LoVo (cell line): ENCODE measurements at regions not wholly inside any gene's neighbourhood (a gene's known extent, or its start where the extent isn't known, plus 50 kb on each side); places are given as distances from the start of the nearest gene placed in this dataset.

ENCODE experiments used
- DNase-seq: peaks from one replicate; pipeline ENCODE4 v3.0.0-alpha.2; 2016; ENCODE audit warnings: low spot score

DNA sequence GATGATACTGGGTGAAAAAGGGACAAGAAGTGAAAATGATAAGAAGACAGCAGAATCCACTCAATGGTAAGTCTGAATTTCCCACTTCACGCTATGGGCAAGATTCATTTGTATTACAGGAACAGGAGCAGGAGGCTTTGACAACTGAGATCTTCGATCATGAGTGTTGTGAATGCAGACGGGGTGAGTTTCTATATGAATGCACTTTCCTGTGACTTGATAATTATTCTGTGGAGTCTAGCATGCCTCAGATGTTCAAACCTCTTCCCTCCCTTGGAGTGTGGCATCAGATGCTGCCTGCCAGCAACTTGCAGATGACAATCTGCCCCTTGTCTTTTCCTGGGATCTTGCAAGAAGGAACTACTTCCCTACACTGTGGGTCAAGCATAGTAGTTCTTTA is 225.4 kb downstream of the HLX start:
- DNase-seq = no peak

DNA sequence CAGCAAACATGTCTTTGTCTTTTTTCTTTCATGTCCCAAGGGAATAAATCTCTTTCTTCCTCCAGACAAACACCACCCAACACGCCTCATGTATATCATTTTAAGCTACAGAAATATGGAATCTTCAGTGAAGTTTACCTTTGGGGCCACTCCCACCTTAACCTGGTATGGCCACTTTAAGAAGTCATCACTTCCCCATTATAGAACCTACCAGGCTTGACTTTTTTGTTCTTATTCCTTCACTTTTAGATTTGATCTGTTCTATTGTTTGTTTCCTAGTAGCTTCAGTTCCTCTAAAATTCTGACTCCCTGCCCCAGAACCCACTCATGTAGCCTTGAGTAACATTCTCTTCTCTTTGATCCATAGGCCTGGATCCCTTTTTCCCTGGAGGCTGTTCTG is 226.3 kb downstream of the HLX start:
- no peak for DNase-seq

DNA sequence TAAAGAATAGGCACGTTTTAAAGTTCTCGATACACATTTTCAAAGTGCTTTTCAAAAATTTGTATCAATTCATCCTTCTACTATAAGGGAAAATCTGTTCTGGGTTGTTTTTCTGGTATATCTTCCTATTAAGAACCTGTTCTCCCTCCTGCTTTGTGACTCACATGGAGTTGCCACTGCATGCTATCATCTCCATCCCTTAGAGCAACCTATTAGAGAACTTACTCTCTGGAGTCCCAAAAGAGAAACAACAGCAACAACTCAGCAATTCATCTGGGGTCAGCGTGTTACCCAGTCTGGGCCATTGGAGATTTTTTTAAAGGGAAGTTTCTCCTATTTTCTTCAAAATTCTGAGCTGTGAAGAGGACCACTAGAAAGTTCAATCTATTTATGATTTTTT is 227.4 kb downstream of the HLX start:
- DNase-seq = no peak

DNA sequence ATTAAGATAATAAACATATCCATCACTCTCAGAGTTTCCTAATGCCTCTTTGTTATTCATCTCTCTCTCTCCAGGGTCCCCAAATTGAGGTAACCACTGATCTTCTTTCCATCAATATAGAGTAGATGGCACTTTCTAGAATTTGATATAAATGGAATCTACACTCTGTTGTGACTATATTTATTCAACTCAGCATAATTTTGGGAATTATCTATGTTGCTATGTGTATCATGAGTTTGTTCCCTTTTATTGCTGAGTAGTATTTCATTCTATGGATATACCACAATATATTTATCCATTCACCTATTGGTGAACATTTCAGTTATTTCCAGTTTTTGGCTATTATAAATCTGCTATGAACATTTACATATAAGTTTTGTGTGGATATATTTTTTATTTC is 230.7 kb downstream of the HLX start:
- DNase-seq = no peak

DNA sequence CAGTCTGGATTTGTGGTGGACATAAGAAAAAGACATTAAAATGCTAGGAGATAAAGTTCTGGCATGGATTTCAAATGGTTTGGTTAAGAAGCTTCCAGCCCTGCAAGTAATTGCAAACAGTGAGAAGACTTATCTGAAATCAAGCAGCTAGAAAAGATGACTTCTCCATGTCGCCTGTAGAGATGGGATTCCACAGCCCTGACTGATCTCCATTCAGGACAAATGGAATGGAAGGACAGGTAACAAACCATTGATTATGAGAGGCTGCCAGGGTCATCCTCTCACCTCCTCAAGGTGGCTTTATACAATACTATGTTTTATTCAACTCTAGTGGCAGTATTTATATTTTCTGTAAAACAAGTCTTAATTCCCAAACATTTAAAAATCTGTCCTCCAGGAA is 237.9 kb downstream of the HLX start:
- DNase-seq = no peak

DNA sequence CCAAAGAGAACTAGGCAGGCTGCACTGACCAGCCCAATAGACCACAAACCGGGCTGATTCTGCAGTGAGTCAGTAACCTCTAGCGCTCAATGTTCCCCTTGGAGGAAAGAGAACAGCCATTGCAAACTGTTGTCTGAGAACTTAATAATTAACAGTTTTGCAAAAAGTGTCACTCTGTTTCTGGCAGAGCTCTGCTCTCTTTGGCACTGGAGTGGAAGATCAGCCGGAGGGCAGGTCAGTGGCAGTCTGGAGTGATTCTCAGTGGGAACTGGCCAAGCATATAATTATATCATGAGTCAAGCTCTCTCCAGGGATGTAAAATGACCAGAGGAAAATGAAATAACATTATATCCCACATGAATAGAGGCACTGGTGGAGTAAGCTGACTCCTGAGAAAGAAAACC is 238.3 kb downstream of the HLX start:
- no peak for DNase-seq

DNA sequence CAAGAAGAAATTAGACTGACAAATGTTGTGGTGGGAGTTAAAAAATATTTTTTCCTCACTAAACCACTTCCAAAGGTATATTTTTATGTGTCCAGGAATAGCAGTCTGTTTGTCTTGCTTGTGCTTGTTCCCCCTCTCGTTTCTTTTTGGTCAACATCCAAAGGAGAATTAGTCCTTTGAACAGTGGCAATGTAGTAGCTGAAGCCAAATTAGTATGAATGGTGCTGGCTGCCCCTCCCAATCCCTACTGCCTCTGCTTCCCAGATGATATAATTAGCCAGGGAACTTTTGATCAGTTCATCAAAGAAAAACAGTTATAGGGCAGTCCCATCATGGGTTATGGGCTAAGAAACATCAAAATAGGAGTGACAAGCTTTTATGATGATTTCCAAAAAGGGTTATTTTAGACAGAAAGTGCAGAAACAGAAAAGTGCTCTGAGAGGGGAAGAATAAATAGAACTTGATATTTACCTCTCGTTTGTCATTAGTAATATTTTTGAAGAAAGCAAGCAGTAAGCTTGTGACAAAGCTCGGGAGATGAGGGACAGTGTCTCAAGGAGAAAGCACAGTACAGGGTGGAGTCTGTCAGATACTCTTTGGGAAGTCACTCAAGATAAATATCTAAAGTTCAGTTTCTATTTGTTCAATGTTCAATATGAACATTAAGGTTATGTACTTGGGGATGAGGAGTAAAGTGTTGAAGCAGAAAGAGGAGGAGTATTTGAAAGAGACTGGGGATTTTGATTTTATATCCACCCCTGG is 239.1 kb downstream of the HLX start:
- DNase-seq = no peak

DNA sequence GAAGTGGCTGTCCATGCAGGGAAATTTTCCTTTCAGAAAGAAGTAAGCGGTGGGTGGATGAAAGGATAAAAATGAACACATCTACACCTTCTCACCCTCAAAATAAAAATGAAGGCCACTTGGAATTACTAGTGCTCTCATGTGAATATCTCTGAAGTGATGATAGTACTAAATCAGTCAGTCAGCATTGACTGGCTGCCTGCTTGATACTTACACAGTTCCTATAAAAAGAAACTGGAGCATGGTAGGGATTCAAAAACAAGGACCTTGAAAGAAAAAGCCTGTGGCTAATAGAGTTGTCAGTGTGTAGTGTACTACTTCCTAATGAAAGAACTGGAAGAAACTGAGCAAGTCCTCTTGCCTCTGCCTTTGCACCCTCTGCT is 239.7 kb downstream of the HLX start:
- no peak for DNase-seq

DNA sequence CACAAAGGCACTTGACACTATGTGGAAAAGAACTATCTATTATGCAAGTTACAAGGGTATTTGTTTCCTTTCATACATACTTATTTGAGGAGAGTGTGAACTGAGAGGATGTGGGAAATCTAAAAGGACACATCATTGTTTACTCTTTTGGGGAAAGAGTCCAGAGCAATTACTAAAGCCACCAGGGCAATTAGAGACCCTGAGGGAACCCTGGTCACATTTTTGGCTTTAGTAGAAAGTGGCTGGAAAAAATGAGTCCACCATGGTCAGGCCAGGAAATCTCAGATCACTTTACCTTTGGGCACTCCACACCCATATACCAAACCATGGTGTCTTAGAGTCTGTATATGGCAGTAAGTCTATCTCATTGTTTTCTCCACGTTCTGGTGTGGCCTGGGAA is 243.3 kb downstream of the HLX start:
- DNase-seq = no peak

DNA sequence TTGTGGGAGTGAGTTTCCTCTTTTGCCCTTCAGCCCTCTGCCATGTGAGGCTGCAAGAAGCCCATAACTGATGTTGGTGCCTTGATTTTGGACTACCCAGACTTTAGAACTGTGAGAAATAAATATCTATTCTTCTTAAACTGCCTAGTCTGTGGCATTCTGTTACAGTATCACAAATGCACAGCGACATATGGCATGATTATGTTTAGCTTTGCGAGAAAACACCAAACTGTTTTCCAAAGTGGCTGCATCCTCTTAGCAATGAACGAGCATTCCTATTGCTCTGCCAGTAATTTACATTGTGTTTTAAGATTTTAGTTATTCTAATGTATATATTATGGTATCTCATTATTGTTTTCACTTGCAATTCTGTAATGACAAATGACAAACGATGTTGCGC is 246.7 kb downstream of the HLX start:
- no peak for DNase-seq

DNA sequence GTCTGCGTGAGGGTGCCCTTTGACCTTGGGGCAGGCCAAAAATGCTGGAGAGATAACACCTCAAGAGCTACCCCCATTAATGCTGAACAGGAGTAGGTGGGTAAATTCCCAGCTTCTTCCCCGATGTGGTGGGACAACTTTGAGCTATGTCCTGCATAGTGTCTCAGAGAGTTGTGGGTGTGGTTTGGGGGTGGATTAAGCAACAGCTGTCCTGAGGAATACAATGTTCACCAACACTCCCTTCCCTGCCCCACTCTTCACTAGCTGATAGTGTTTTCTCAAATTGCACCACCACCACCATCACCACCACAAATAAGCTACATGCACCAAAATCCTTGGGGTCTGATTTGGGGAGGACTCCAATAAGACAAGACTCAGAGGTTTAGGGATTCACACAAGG is 258.4 kb downstream of the HLX start:
- no peak for DNase-seq

DNA sequence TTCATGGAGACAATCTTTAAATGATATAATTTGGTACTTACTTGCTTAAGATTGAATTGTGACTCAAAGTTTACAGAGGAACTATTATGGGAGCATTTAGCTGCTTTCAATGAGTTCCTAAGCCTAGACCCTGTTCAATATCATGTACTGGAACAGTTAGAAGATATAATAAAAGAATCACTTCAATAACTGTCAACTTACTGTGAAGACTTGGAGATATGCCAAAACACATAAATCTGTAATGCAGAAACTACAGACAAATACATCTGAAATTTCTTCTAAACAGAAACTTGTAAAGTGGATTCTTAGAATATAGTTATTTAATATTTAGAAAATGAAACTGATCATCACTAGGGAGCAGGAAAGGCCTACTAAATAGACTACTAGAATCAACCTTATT is 259.3 kb downstream of the HLX start:
- DNase-seq = no peak

DNA sequence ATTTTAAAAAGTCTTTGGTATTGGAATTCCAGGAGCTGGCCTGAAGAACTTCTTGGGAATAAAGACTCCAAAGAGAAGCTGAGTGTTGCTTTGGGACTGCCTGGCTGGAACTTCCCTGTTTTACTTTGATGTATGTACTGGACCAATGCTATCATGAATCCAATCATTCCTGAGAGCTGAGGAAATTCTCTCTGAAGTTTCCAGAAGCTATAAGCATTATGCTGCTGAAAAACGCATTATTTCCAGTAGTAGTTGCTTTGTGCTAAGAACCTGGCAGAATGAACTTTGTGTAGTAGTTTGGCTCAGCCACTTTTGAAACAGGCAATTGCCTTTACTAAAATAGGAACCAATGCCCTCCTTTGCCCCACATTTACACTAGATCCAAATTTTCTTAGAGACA is 260.7 kb downstream of the HLX start:
- DNase-seq = no peak

DNA sequence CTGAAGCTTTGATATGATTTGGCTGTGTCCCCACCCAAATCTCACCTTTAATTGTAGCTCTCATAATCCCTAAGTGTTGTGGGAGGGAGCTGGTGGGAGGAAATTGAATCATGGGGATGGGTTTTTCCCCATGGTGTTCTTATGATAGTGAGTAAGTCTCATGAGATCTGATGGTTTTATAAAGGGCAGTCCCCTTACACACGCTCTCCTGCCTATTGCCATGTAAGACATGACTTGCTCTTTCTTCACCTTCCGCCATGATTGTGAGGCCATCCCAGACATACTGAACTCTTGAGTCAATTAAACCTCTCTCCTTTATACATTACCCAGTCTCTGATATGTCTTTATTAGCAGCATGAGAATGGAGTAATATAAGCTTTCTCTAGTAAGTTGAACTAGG is 261.9 kb downstream of the HLX start:
- DNase-seq = no peak

DNA sequence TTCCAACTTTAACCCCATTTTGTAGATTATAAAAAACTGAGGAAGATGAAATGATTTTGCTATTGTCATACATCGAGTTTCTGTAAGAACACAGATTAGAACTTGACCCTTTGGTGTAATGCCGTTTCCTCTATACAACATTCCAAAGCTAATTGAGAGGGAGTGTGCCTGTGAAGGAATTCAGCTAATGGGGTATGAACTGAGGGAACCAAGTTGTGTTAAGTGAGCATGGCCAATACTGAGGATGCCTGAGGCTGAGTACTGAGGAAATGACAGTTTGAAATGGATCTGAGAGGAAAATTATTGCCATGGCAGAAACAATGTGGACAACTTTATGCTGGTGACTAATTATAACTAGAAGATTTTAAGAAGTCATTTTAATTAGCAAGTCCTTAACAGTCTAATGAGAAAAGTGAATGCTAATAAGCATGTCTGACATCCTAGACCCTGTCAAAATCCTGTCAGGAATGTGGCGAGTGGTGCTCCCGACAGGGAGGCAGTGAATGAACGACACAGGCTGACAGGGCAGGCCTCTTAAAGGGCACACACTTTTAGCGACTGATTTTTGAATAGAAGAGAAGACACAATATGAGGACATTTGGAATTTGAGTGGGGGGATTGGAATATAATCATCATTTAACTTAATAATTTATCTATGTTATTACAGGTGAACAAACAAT is 262.5 kb downstream of the HLX start:
- DNase-seq = no peak

DNA sequence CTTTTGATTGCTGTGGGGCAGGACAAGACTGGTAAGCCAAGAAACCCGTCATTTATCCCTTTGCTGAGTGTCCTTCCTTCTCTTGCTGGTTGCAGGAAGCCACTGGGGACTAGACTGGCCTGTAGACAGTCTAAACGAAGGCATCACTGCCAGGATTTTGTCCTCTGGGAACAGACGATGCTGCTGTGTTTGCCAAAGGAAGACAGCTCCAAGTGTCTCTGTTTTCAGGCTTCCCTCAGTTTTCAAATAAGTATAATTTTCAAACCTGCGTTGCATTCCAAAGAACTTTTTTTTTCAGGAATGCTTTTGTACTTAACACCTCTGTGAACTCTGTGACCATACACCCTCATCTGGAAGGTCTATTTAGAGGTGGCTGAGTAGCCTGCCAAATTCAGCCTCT is 269.4 kb downstream of the HLX start:
- no peak for DNase-seq

DNA sequence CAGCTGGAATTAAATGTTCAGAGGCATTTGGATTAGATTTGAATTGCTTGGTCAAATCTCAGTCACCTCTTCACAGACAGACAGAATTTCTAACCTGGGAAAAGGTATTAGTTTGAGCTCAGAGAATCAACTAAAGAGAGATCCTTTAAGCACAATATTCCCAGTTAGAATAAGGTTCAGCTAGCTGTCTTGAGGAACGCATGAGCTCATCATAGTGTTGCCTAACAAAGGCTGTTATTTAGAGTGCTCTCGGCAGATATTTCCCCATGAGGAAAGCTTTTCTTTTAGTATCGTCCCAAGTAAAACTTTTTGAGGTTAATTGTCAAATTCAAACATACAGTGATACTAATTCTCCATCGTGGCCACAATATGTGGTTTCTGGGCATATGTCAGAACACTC is 269.9 kb downstream of the HLX start:
- no peak for DNase-seq

DNA sequence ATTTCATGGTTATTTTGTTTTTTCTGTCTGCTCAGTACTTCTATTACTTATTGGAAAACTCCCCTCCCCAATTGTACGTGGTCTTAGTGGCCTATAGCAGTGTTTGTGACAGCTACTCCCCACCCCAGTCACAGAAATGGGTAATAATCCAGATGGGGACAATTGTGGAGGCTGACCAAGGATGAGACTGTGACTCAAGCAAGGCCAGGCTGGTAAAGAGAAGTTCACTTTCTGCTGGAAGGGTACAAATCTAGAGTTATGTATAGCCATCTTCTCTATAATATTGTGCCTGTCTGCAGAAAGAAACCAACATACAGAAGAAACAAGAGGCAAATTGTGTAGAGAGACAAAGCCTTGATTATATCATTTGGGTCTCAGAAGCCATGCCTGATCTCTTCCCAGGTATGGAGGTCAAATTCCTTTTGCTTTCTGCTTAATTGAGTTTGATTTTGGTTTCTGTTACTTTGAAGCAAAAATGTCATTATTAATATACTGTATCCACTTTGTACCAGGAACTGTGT is 270.4 kb downstream of the HLX start:
- no peak for DNase-seq

DNA sequence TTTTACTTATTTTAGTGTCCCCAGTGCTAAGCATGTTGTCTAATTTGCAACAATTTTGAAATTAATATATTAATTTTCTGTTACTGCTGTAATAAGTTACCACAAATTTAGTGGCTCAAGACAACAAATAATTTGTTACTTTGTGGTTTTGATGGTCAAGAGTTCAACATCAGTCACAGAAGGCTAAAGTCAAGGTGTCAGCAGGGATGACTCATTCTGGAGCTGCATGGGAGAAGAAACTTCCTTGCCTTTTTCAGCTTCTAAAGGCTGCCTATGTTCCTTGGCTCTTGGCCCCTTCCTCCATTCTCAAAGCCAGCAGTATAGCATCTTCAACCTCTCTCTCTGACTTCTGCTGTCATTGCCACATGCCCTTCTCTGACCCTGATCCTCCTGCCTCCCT is 271.8 kb downstream of the HLX start:
- no peak for DNase-seq

DNA sequence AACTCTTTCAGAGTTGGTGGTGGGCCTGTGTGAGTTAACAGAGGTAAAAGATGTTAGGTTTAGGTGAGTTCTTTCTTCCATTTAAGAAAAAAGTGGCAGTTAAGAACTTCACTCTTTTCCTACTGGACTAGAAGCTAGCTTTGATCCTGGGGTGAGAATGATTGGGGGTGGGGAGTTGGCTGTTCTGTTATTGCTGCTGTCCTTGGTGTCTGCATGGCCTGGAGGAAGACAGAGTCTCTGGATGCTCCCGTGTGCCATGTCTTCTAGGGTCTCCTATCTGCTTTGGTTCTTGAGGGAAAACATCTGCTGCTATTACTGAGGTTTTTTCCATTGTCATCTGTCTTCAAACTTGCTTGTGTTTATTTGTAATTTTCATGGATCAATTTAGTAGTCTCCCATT is 275.7 kb downstream of the HLX start:
- no peak for DNase-seq

DNA sequence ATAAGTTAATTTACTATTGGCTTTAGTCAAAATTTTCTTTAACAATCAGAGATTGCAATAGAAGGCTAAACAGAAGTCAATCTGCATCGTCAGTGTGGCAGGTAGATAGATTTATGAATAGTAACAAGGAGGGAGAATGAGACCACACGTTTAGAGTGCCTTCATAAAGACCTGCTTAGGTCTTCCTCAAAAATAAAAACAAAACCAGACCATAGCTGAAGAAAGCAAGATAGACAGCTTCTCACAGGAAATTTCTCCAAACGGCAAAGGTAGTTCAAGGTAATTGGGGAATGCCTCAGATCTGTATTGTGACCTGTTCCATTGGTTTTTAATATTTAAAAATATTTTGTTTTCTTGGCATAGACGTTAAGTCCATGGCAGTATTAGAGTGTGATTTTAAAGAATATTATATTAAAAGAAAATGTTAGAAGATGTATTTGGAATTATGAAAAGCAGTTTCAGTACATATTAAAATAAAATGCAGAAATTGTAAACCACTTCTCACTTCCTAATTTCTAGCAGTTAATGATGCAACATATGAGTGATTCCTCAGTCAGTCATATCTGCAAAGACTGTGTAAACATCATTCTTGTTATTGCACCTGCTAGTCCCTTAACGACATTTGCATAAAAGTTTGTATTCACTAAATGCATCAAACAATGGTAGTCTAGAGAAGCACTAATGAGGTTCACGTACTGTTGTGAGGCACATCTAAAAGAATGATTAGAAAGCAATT is 278.0 kb downstream of the HLX start:
- DNase-seq = no peak

DNA sequence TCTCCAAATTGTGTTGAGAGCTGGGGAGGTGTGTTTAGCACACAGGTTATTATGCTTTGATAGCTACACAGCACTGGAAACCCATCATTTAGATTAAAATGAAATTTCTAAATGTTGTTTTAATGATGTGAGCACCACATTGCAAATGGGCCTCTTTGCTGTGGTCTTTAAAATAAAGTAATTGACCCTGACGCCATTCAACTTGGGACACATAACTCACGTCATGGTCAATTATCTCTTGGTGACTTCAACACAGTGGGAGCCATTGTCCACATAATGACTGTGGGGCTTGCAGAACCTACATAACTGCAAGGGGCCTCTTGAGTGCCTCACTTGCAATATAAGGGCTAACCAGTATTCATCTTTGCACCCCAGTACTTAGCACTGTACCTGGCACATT is 280.4 kb downstream of the HLX start:
- DNase-seq = no peak

DNA sequence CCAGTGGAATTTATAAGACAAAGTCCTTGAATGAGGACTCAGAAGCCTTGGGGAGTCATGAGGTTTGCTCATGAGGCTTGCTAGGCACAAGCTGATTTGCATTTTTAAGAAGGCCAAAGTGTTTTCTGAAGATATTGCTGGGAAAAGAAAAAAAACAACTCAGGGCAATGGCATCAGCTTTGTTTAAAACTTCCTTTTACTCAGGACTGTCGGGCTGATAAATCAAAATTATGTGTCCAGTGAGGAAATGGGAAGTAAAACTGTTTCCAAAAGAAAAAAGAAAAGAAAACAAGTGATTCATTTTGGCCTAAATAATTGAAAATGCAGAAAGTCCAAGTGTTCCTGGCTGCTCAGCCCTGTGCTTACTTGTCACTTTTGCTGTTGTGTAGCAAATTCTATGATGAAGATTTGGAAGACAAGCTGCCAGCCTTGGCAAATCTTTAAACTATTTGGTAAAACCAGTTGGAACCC is 282.4 kb downstream of the HLX start:
- DNase-seq = no peak
